H9 (cell line): ENCODE measurements at regions not wholly inside any gene's neighbourhood (a gene's known extent, or its start where the extent isn't known, plus 50 kb on each side); places are given as distances from the start of the nearest gene placed in this dataset.

Experiments used
- DNase-seq: peaks from one replicate; pipeline ENCODE4 v3.0.0-alpha.2; 2017
- H2AFZ ChIP-seq: one replicate; pipeline ENCODE4 v1.6.1; 2013; ENCODE audit warnings: mild to moderate bottlenecking, low read length, control low read depth, moderate library complexity
- H2AK5ac ChIP-seq: 2 replicates; pipeline ENCODE4 v1.6.1; 2013; ENCODE audit warnings: low read length, control low read depth, mixed read lengths; ENCODE audit not compliant: insufficient read length
- H2BK120ac ChIP-seq: one replicate; pipeline ENCODE4 v1.6.1; 2013; ENCODE audit warnings: low read depth, mild to moderate bottlenecking, low read length, control low read depth, inconsistent platforms; ENCODE audit not compliant: poor library complexity, severe bottlenecking
- H2BK12ac ChIP-seq: 2 replicates; pipeline ENCODE4 v1.6.1; 2013; ENCODE audit warnings: low read length, control low read depth, mixed read lengths, low read depth; ENCODE audit not compliant: insufficient read length
- H2BK15ac ChIP-seq: 2 replicates; pipeline ENCODE4 v1.6.1; 2013; ENCODE audit warnings: low read depth, low read length, control low read depth
- H2BK20ac ChIP-seq: one replicate; pipeline ENCODE4 v1.6.1; 2013; ENCODE audit warnings: low read depth, mild to moderate bottlenecking, low read length, control low read depth, inconsistent platforms; ENCODE audit not compliant: poor library complexity, severe bottlenecking
- H2BK5ac ChIP-seq: 2 replicates; pipeline ENCODE4 v1.6.1; 2013; ENCODE audit warnings: low read length, control low read depth, mixed read lengths; ENCODE audit not compliant: insufficient read length
- H3K14ac ChIP-seq: 2 replicates; pipeline ENCODE4 v1.6.1; 2013; ENCODE audit warnings: low read length, control low read depth; ENCODE audit not compliant: insufficient read depth
- H3K18ac ChIP-seq: 2 replicates; pipeline ENCODE4 v1.6.1; 2013; ENCODE audit warnings: low read depth, mild to moderate bottlenecking, mixed read lengths, low read length, control low read depth; ENCODE audit not compliant: insufficient read length
- H3K23ac ChIP-seq: 2 replicates; pipeline ENCODE4 v1.6.1; 2013; ENCODE audit warnings: low read length, control low read depth, mixed read lengths, low read depth; ENCODE audit not compliant: insufficient read length
- H3K23me2 ChIP-seq: 2 replicates; pipeline ENCODE4 v1.6.1; 2013; ENCODE audit warnings: low read depth, mild to moderate bottlenecking, mixed read lengths, low read length, control low read depth; ENCODE audit not compliant: insufficient read length, poor library complexity, severe bottlenecking
- H3K27ac ChIP-seq: 2 replicates; pipeline ENCODE4 v1.5.1; 2013; ENCODE audit warnings: low read length, control low read depth, mixed read lengths, low read depth; ENCODE audit not compliant: insufficient read length
- H3K27me3 ChIP-seq: 2 replicates; pipeline ENCODE4 v1.6.1; 2013; ENCODE audit warnings: low read length, control low read depth, inconsistent platforms; ENCODE audit not compliant: insufficient read depth
- H3K4ac ChIP-seq: 2 replicates; pipeline ENCODE4 v1.6.1; 2013; ENCODE audit warnings: low read depth, mild to moderate bottlenecking, control low read depth, inconsistent platforms, low read length, moderate library complexity
- H3K4me1 ChIP-seq: 2 replicates; pipeline ENCODE4 v1.6.1; 2013; ENCODE audit warnings: low read length, control low read depth, inconsistent platforms; ENCODE audit not compliant: insufficient read depth
- H3K4me2 ChIP-seq: 2 replicates; pipeline ENCODE4 v1.6.1; 2013; ENCODE audit warnings: low read length, control low read depth, mixed read lengths; ENCODE audit not compliant: insufficient read length, insufficient read depth
- H3K56ac ChIP-seq: 2 replicates; pipeline ENCODE4 v1.6.1; 2013; ENCODE audit warnings: low read depth, mild to moderate bottlenecking, mixed read lengths, low read length, control low read depth; ENCODE audit not compliant: insufficient read length
- H3K79me1 ChIP-seq: 2 replicates; pipeline ENCODE4 v1.6.1; 2013; ENCODE audit warnings: low read depth, mild to moderate bottlenecking, moderate library complexity, low read length, control low read depth, inconsistent platforms; ENCODE audit not compliant: insufficient read depth, poor library complexity, severe bottlenecking
- H3K79me2 ChIP-seq: 2 replicates; pipeline ENCODE4 v1.6.1; 2013; ENCODE audit warnings: low read length, control low read depth, inconsistent platforms; ENCODE audit not compliant: insufficient read depth
- H3K9ac ChIP-seq: 2 replicates; pipeline ENCODE4 v1.6.1; 2013; ENCODE audit warnings: low read length, control low read depth, mixed read lengths; ENCODE audit not compliant: insufficient read length; ENCODE audit errors: extremely low read depth
- H3K9me3 ChIP-seq: one replicate; pipeline ENCODE4 v1.6.1; 2013; ENCODE audit warnings: low read depth, low read length, inconsistent platforms; ENCODE audit not compliant: control insufficient read depth
- H3T11ph ChIP-seq: one replicate; pipeline ENCODE4 v1.6.1; 2013; ENCODE audit warnings: mild to moderate bottlenecking, low read length, control low read depth, inconsistent platforms
- H4K20me1 ChIP-seq: one replicate; pipeline ENCODE4 v1.6.1; 2013; ENCODE audit not compliant: control insufficient read depth, insufficient read length, insufficient read depth
- H4K5ac ChIP-seq: 2 replicates; pipeline ENCODE4 v1.6.1; 2013; ENCODE audit warnings: low read depth, mild to moderate bottlenecking, mixed read lengths, low read length, control low read depth; ENCODE audit not compliant: insufficient read length
- H4K8ac ChIP-seq: replicated peaks from 2 replicates; pipeline ENCODE4 v1.6.1; 2013; ENCODE audit warnings: low read length, control low read depth, mixed read lengths, low read depth; ENCODE audit not compliant: insufficient read length
- H4K91ac ChIP-seq: 2 replicates; pipeline ENCODE4 v1.6.1; 2013; ENCODE audit warnings: low read depth, mild to moderate bottlenecking, moderate library complexity, mixed read lengths, low read length, control low read depth; ENCODE audit not compliant: insufficient read length
- H3K27ac Mint-ChIP-seq, 3 experiments: 2 replicates in 2 of 3; 3 replicates in 1 of 3; pipeline ENCODE4 v1.8.0; 2020 to 2021; ENCODE audit warnings: mixed read lengths in 3 of 3, mild to moderate bottlenecking in 1 of 3, moderate library complexity in 1 of 3
- H3K27me3 Mint-ChIP-seq: 2 replicates; pipeline ENCODE4 v1.8.0; 2021; ENCODE audit warnings: low read depth, mild to moderate bottlenecking, moderate library complexity, mixed read lengths
- H3K36me3 Mint-ChIP-seq, 3 experiments: 2 replicates in 2 of 3; 3 replicates in 1 of 3; pipeline ENCODE4 v1.8.0; 2020 to 2021; ENCODE audit warnings: low read depth in 3 of 3, mixed read lengths in 3 of 3; ENCODE audit not compliant: insufficient read depth in 1 of 3
- H3K4me1 Mint-ChIP-seq, 2 experiments: 2 replicates each; pipeline ENCODE4 v1.8.0; 2020; ENCODE audit warnings: mixed read lengths in 2 of 2
- H3K4me3 Mint-ChIP-seq, 2 experiments: 2 replicates in 1 of 2; 3 replicates in 1 of 2; pipeline ENCODE4 v1.8.0; 2020 to 2021; ENCODE audit warnings: mild to moderate bottlenecking in 2 of 2, mixed read lengths in 2 of 2, moderate library complexity in 1 of 2
- H3K9me3 Mint-ChIP-seq, 2 experiments: 2 replicates in 1 of 2; 3 replicates in 1 of 2; pipeline ENCODE4 v1.8.0; 2020; ENCODE audit warnings: mild to moderate bottlenecking in 2 of 2, mixed read lengths in 2 of 2, moderate library complexity in 1 of 2
- WGBS: extraction: QIAGEN DNeasy Blood & Tissue Kit; methylation state at CpG from one replicate; pipeline ENCODE4 v1.1.7; 2013; ENCODE audit warnings: missing lambda C conversion rate, low lambda C conversion rate, mixed read lengths; ENCODE audit not compliant: insufficient read length; ENCODE audit errors: extremely low coverage; 5-methylcytosine and 5-hydroxymethylcytosine counted together
- TF ChIP-seq, protein P1 (sequence below): fragments of 200-600 bp; sonication (generic); conservative IDR thresholded peaks from 3 replicates; pipeline ENCODE4 v1.8.0; 2021; ENCODE audit warnings: antibody characterized with exemption, mild to moderate bottlenecking

DNA sequence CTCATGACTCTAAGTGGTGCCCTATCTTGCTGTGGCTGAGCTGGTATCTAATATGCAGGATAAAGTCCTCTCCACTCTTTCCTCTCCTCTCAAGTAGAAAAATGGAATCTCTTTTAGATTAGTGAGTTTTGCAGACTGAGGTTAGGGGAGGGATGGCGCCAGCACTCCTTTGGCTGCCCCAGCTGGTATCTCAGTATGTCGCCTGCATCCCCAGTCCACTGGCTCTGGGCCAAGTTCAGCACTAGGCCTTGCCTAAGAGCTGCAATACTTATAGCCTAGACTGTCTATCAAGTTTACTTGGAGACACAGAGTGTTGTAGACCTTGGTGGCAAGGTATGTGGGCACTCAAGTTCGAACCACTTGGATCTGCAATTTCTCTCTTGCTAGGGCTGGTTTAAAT is 351.3 kb downstream of the NAP1L3 start:
- Histone ChIP-seq H4K91ac (no peak overlapping the region), H3K27me3 (no peaks in the 10 kb centered on the region; the same call in 1 of the 2 replicates)
- TF ChIP-seq, protein P1, sequence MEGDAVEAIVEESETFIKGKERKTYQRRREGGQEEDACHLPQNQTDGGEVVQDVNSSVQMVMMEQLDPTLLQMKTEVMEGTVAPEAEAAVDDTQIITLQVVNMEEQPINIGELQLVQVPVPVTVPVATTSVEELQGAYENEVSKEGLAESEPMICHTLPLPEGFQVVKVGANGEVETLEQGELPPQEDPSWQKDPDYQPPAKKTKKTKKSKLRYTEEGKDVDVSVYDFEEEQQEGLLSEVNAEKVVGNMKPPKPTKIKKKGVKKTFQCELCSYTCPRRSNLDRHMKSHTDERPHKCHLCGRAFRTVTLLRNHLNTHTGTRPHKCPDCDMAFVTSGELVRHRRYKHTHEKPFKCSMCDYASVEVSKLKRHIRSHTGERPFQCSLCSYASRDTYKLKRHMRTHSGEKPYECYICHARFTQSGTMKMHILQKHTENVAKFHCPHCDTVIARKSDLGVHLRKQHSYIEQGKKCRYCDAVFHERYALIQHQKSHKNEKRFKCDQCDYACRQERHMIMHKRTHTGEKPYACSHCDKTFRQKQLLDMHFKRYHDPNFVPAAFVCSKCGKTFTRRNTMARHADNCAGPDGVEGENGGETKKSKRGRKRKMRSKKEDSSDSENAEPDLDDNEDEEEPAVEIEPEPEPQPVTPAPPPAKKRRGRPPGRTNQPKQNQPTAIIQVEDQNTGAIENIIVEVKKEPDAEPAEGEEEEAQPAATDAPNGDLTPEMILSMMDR = no peak

More for the DNA sequence above, 351.3 kb downstream of the NAP1L3 start:
- H3K4me2 ChIP-seq = no peak overlapping the region
- no peak overlapping the region for H3K23ac ChIP-seq
- H3K23me2 ChIP-seq = no peaks in the 10 kb centered on the region
- no peaks in the 10 kb centered on the region for H4K20me1 ChIP-seq
- H3K9me3 ChIP-seq = no peaks in the 10 kb centered on the region
- H2AFZ ChIP-seq = no peak overlapping the region
- WGBS = no CpG with 5 or more reads among the region's 3 CpGs
- no peak overlapping the region for H3K4ac ChIP-seq
- no peaks in the 10 kb centered on the region; the same call in 1 of the 2 replicates for H3K4me1 ChIP-seq
- H2BK15ac ChIP-seq = no peak overlapping the region; the same call in 1 of the 2 replicates
- no peak overlapping the region for H2BK5ac ChIP-seq
- H3T11ph ChIP-seq = no peak overlapping the region
- no peak overlapping the region for H3K56ac ChIP-seq
- Mint-ChIP-seq H3K4me1 (peaks cover 4 to 5% of the 10 kb centered on the region in 2 experiments; a peak in 2 of 4 replicates), H3K36me3 (no peaks in the 10 kb centered on the region; a peak in 2 of 7 replicates), H3K4me3 (no peak overlapping the region), H3K27me3 (no peaks in the 10 kb centered on the region), H3K9me3 (peaks cover 0 to 2% of the 10 kb centered on the region in 2 experiments; a peak in 3 of 5 replicates), H3K27ac (no peak overlapping the region)
- no peak overlapping the region for H3K14ac ChIP-seq
- H3K18ac ChIP-seq = no peak overlapping the region
- H2BK20ac ChIP-seq = no peak overlapping the region
- H2BK120ac ChIP-seq = no peak overlapping the region
- H2BK12ac ChIP-seq = no peak overlapping the region
- H3K79me2 ChIP-seq = no peaks in the 10 kb centered on the region
- no peak overlapping the region for H4K5ac ChIP-seq
- no peak for DNase-seq
- H3K27ac ChIP-seq = no peak overlapping the region
- no peak overlapping the region for H3K9ac ChIP-seq
- no peak overlapping the region for H2AK5ac ChIP-seq
- H4K8ac ChIP-seq = no peak overlapping the region
- no peaks in the 10 kb centered on the region for H3K79me1 ChIP-seq
